ENCODE measurements at regions not wholly inside any gene's neighbourhood (a gene's known extent, or its start where the extent isn't known, plus 50 kb on each side); places are given as distances from the start of the nearest gene placed in this dataset.
A peak's percentile ranks its signal among the peaks of the same experiment; 100 is the strongest.

GRCh38 chr17:52384695-52385094, 226.2 kb upstream of the CA10 start:
- Mint-ChIP-seq H3K9me3 (peaks cover 69% of the 10 kb centered on the region), H3K4me1 (ENCODE audit: low read depth) (no peaks in the 10 kb centered on the region), H3K36me3 (ENCODE audit: low read depth) (no peaks in the 10 kb centered on the region), H3K4me3 (no peak overlapping the region), H3K27me3 (ENCODE audit: insufficient read depth) (no peaks in the 10 kb centered on the region), H3K27ac (no peak overlapping the region)
- DNase-seq = no peak
- TF ChIP-seq, protein P1, sequence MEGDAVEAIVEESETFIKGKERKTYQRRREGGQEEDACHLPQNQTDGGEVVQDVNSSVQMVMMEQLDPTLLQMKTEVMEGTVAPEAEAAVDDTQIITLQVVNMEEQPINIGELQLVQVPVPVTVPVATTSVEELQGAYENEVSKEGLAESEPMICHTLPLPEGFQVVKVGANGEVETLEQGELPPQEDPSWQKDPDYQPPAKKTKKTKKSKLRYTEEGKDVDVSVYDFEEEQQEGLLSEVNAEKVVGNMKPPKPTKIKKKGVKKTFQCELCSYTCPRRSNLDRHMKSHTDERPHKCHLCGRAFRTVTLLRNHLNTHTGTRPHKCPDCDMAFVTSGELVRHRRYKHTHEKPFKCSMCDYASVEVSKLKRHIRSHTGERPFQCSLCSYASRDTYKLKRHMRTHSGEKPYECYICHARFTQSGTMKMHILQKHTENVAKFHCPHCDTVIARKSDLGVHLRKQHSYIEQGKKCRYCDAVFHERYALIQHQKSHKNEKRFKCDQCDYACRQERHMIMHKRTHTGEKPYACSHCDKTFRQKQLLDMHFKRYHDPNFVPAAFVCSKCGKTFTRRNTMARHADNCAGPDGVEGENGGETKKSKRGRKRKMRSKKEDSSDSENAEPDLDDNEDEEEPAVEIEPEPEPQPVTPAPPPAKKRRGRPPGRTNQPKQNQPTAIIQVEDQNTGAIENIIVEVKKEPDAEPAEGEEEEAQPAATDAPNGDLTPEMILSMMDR (IDR thresholded peaks at IDR 0.05) = no peak

- Mint-ChIP-seq H3K27me3 (ENCODE audit: insufficient read depth) (no peaks in the 10 kb centered on the region), H3K4me1 (ENCODE audit: low read depth) (no peaks in the 10 kb centered on the region), H3K9me3 (peaks cover 68% of the 10 kb centered on the region), H3K36me3 (ENCODE audit: low read depth) (0 out of 2 replicates have a peak, but pooled peaks cover 4% of the 10 kb centered on the region), H3K4me3 (no peak overlapping the region), H3K27ac (no peak overlapping the region)
- TF ChIP-seq, protein P1 (IDR thresholded peaks at IDR 0.05) = peak; percentile 60; the same call in 1 of the 2 replicates
- no peak for DNase-seq
These were observed 225.1 kb upstream of the CA10 start for GRCh38 chr17:52383493-52384100.

DNA sequence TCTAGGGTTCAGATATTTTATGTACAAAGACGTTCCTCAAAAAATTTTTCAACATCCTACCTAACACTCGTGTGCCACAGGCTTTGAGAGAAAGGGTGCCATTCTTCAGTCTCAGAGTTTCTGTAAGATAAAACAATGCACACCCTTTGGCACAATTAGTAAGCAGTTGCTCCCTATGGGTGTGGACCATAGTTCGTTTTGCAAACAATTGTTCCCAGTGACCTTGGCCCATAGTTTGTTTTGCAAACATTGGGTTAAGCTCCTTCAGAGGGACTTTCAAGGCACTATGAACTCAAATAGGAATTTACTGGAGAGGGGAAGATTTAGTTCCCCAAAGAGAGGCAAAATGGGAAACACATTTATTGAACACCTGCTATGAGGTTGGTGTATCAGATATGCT, 220.3 kb upstream of the CA10 start:
- no peaks in the 10 kb centered on the region for H3K27me3 Mint-ChIP-seq (ENCODE audit: insufficient read depth)
- H3K27ac Mint-ChIP-seq = no peak overlapping the region
- peaks cover 59% of the 10 kb centered on the region for H3K9me3 Mint-ChIP-seq
- H3K4me3 Mint-ChIP-seq = no peak overlapping the region
- H3K36me3 Mint-ChIP-seq (ENCODE audit: low read depth) = 0 out of 2 replicates have a peak, but pooled peaks cover 4% of the 10 kb centered on the region
- TF ChIP-seq, protein P1 (IDR thresholded peaks at IDR 0.05) = no peak
- no peaks in the 10 kb centered on the region for H3K4me1 Mint-ChIP-seq (ENCODE audit: low read depth)
- no peak for DNase-seq

DNA sequence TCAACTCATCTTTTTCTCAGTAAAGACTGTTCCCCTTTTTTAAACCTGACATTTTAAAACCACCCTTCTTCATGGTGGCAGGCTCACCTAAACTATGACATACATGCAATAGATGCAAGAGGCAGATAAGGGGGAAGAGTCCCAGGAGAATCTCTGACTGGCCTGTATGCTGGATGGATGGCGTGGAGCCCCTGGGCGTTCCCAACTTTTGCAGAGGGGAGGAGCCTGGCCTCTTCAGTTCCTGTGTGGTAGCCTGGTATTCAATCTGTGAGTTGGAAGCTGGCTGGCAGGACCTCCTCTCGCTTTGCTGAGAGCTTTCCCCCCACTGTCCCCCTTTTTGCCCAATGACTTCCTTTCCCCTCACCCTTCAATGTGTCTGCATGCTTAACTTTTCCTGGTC, 217.6 kb upstream of the CA10 start:
- TF ChIP-seq, protein P1 (IDR thresholded peaks at IDR 0.05) = no peak
- Mint-ChIP-seq H3K4me1 (ENCODE audit: low read depth) (no peaks in the 10 kb centered on the region), H3K36me3 (ENCODE audit: low read depth) (0 out of 2 replicates have a peak, but pooled peaks cover 4% of the 10 kb centered on the region), H3K27ac (no peak overlapping the region), H3K27me3 (ENCODE audit: insufficient read depth) (no peaks in the 10 kb centered on the region), H3K9me3 (peaks cover 49% of the 10 kb centered on the region), H3K4me3 (no peak overlapping the region)
- no peak for DNase-seq

GRCh38 chr17:52368886-52369285, 210.4 kb upstream of the CA10 start:
- no peaks in the 10 kb centered on the region; the same call in 1 of the 2 replicates for H3K36me3 Mint-ChIP-seq (ENCODE audit: low read depth)
- peaks cover 42% of the 10 kb centered on the region for H3K9me3 Mint-ChIP-seq
- H3K27ac Mint-ChIP-seq = no peak overlapping the region
- H3K4me3 Mint-ChIP-seq = no peak overlapping the region
- H3K4me1 Mint-ChIP-seq (ENCODE audit: low read depth) = no peaks in the 10 kb centered on the region
- no peak for DNase-seq
- no peaks in the 10 kb centered on the region; the same call in 1 of the 2 replicates for H3K27me3 Mint-ChIP-seq (ENCODE audit: insufficient read depth)
- TF ChIP-seq, protein P1 (IDR thresholded peaks at IDR 0.05) = no peak
